Bronchial epithelial cell (primary cell): ENCODE measurements at regions not wholly inside any gene's neighbourhood (a gene's known extent, or its start where the extent isn't known, plus 50 kb on each side); places are given as distances from the start of the nearest gene placed in this dataset.

Experiments used
- DNase-seq: peaks from one replicate; pipeline ENCODE4 v3.0.0-alpha.2; 2010; ENCODE audit warnings: low read depth
- FAIRE-seq: peaks from 2 replicates; lab custom pipeline; 2011; peaks lifted over from hg19 to GRCh38; lab: Jason Lieb, UNC
- H3K27me3 ChIP-seq: 2 replicates; pipeline ENCODE4 v1.5.1; 2011; ENCODE audit warnings: low read length; ENCODE audit not compliant: control insufficient read depth, insufficient read depth
- H3K36me3 ChIP-seq: 2 replicates; pipeline ENCODE4 v1.5.1; 2011; ENCODE audit warnings: low read length; ENCODE audit not compliant: control insufficient read depth, insufficient read depth
- H3K4me3 ChIP-seq: 2 replicates; pipeline ENCODE4 v1.5.1; 2011; ENCODE audit warnings: mild to moderate bottlenecking, low read depth, low read length, control low read depth
- TF ChIP-seq, protein P1 (sequence below): IDR thresholded peaks from 2 replicates; pipeline ENCODE4 v1.5.1; 2011; ENCODE audit warnings: mild to moderate bottlenecking, moderate library complexity, low read length, control low read depth, inconsistent platforms; ENCODE audit not compliant: insufficient read depth, severe bottlenecking

- Histone ChIP-seq H3K36me3 (no peaks in the 10 kb centered on the region), H3K27me3 (no peaks in the 10 kb centered on the region), H3K4me3 (no peak overlapping the region)
- DNase-seq (no peak), FAIRE-seq (no peak)
- TF ChIP-seq, protein P1, sequence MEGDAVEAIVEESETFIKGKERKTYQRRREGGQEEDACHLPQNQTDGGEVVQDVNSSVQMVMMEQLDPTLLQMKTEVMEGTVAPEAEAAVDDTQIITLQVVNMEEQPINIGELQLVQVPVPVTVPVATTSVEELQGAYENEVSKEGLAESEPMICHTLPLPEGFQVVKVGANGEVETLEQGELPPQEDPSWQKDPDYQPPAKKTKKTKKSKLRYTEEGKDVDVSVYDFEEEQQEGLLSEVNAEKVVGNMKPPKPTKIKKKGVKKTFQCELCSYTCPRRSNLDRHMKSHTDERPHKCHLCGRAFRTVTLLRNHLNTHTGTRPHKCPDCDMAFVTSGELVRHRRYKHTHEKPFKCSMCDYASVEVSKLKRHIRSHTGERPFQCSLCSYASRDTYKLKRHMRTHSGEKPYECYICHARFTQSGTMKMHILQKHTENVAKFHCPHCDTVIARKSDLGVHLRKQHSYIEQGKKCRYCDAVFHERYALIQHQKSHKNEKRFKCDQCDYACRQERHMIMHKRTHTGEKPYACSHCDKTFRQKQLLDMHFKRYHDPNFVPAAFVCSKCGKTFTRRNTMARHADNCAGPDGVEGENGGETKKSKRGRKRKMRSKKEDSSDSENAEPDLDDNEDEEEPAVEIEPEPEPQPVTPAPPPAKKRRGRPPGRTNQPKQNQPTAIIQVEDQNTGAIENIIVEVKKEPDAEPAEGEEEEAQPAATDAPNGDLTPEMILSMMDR = no peak
These were observed 113.8 kb upstream of the ARMC2 start for GRCh38 chr6:108734271-108734922.

- Histone ChIP-seq H3K36me3 (no peaks in the 10 kb centered on the region), H3K27me3 (no peaks in the 10 kb centered on the region), H3K4me3 (no peak overlapping the region)
- FAIRE-seq = no peak
- TF ChIP-seq, protein P1 = no peak
- DNase-seq = peak; percentile 72
These were observed 112.8 kb upstream of the ARMC2 start for GRCh38 chr6:108735310-108736001.

DNA sequence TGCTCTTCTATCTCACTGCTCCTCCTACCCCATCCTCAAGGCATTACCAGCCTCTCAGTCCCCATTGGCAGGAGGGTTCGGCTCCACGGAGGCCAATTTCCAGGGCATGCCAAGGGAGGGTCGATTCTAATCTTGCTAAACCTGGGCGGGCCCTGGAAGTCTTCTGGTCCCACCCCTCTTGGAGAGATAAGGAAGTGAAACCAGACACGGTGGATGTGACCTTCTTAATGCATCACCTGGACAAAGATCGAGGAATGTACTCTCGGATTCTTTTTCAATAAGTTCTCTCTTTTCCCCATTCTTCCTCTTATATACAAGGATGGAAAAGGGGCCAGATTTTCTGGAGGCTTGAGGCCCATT, 112.2 kb upstream of the ARMC2 start:
- FAIRE-seq (no peak), DNase-seq (no peak)
- no peak overlapping the region for H3K4me3 ChIP-seq
- no peaks in the 10 kb centered on the region for H3K27me3 ChIP-seq
- TF ChIP-seq, protein P1 = no peak
- H3K36me3 ChIP-seq = no peaks in the 10 kb centered on the region

GRCh38 chr6:108736832-108737231, 111.4 kb upstream of the ARMC2 start:
- DNase-seq = peak; percentile 96
- Histone ChIP-seq H3K36me3 (no peaks in the 10 kb centered on the region), H3K27me3 (no peaks in the 10 kb centered on the region), H3K4me3 (no peak overlapping the region)
- FAIRE-seq = no peak
- TF ChIP-seq, protein P1 = no peak

DNA sequence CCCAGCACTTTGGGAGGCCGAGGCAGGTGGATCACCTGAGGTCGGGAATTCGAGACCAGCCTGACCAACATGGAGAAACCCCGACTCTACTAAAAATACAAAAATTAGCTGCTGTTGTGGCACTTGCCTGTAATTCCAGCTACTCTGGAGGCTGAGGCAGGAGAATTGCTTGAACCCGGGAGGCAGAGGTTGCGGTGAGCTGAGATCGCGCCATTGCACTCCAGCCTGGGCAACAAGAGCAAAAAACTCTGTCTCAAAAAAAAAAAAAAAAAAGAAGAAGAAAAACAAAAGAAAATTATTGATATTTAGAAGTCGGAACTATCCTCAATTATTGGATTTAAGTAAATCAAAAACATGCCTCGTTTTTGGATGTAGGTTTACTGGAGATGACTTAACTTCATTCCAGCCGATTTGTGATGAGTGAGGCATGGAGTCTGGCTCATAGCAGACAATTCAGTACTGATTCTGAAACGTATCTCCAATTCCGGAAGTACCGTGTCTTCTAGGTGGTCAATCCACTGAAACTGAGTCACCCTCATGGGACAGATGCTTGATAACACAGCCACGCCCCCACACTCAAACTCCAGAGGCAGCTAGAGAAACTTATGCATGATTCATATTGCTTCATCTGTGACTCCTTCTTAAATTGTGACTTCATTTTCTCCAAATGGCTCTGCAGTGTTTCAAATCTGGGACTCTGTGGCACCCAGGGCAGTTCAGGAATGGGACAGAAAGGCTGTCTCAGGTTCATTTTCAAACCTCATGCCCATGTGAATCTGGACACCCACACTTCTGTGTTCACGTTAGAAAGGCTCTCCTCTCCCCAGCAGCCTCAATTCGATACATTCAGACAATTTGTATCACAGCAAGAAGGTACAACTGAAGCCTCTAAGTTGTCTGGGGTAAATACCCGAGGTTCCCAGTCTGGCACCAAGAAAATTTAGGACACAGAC, 110.4 kb upstream of the ARMC2 start:
- TF ChIP-seq, protein P1 = no peak
- Histone ChIP-seq H3K27me3 (no peaks in the 10 kb centered on the region), H3K36me3 (no peaks in the 10 kb centered on the region), H3K4me3 (no peak overlapping the region)
- FAIRE-seq = no peak
- peak; percentile 100 for DNase-seq
